Activated gamma-delta T cell (primary cell): ENCODE measurements at regions not wholly inside any gene's neighbourhood (a gene's known extent, or its start where the extent isn't known, plus 50 kb on each side); places are given as distances from the start of the nearest gene placed in this dataset.

ENCODE experiments used
- DNase-seq: peaks from one replicate; lab custom pipeline; 2025; lab: John Stamatoyannopoulos, UW

GRCh38 chr2:6355886-6356761, 509.6 kb downstream of the CMPK2 start:
- no peak for DNase-seq

- no peak for DNase-seq
These were observed 507.2 kb downstream of the CMPK2 start for GRCh38 chr2:6358546-6358945.

GRCh38 chr2:6358985-6359384, 506.7 kb downstream of the CMPK2 start:
- no peak for DNase-seq

- DNase-seq, result no peak
These were observed 505.7 kb downstream of the CMPK2 start for GRCh38 chr2:6359964-6360363.

GRCh38 chr2:6362671-6363450, 502.8 kb downstream of the CMPK2 start:
- DNase-seq, result no peak

GRCh38 chr2:6368281-6368680, 497.4 kb downstream of the CMPK2 start:
- DNase-seq, result no peak

- DNase-seq, result no peak
These were observed 496.4 kb downstream of the CMPK2 start for GRCh38 chr2:6369266-6369665.

- no peak for DNase-seq
These were observed 494.8 kb downstream of the CMPK2 start for GRCh38 chr2:6370753-6371551.

GRCh38 chr2:6372317-6372901, 493.3 kb downstream of the CMPK2 start:
- no peak for DNase-seq

GRCh38 chr2:6381326-6381725, 484.4 kb downstream of the CMPK2 start:
- DNase-seq, result no peak

- no peak for DNase-seq
These were observed 481.4 kb downstream of the CMPK2 start for GRCh38 chr2:6384341-6384740.

- DNase-seq, result no peak
These were observed 473.4 kb downstream of the CMPK2 start for GRCh38 chr2:6392354-6392753.

GRCh38 chr2:6392966-6393365, 472.7 kb downstream of the CMPK2 start:
- no peak for DNase-seq

- no peak for DNase-seq
These were observed 471.9 kb downstream of the CMPK2 start for GRCh38 chr2:6393819-6394218.

GRCh38 chr2:6394276-6394675, 471.4 kb downstream of the CMPK2 start:
- DNase-seq, result no peak

GRCh38 chr2:6398421-6398820, 467.3 kb downstream of the CMPK2 start:
- DNase-seq, result no peak

GRCh38 chr2:6401301-6401700, 464.4 kb downstream of the CMPK2 start:
- DNase-seq, result no peak

GRCh38 chr2:6408057-6408456, 457.6 kb downstream of the CMPK2 start:
- no peak for DNase-seq

- DNase-seq, result no peak
These were observed 455.4 kb downstream of the CMPK2 start for GRCh38 chr2:6410313-6410712.

GRCh38 chr2:6412533-6413091, 453.1 kb downstream of the CMPK2 start:
- DNase-seq, result no peak

- DNase-seq, result no peak
These were observed 448.7 kb downstream of the CMPK2 start for GRCh38 chr2:6417050-6417449.

GRCh38 chr2:6418291-6418690, 447.4 kb downstream of the CMPK2 start:
- no peak for DNase-seq
